NCI-H2081 treated with DMSO at 0.1 percent for 48 hours (cell line): ENCODE measurements at regions not wholly inside any gene's neighbourhood (a gene's known extent, or its start where the extent isn't known, plus 50 kb on each side); places are given as distances from the start of the nearest gene placed in this dataset.
A peak's percentile ranks its signal among the peaks of the same experiment; 100 is the strongest.

ENCODE experiments used
- DNase-seq: peaks from one replicate; lab custom pipeline; 2025; lab: John Stamatoyannopoulos, UW

DNA sequence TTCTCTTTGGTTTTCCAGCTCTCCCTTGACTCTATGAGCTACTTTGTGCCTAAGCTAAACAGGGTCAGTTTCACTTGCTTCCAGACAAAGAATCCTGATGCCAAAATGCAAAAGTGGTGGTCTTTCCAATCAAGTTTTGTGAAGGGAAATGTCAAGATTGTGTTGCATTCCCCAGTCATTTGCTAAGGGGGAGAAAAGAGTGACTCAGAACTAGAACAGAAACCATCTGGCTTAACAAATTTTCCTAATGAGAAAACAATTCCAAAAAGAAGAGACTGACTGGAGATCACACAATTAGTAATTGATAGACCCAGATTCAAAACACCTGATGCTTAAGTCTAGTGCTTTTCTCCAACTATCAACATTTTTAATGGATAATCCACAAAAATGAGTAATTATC, 235.1 kb upstream of the DIO2 start:
- DNase-seq = no peak

DNA sequence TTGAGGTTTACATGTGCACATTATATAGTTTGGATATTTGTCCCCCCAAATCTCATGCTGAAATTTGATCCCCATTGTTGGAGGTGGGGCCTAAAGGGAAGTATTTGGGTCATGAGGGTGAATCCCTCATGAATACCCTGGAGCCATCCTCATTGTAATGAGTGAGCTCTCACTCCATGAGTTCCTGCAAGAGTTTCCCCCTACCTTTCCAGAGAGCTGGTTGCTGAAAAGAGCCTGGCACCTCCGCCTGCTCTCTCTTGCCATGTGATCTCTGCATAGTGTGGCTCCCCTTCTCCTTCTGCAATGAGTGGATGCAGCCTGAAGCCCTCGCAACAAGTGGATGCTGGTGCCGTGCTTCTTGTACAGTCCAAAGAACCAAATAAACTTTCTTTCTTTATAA, 234.3 kb upstream of the DIO2 start:
- no peak for DNase-seq

DNA sequence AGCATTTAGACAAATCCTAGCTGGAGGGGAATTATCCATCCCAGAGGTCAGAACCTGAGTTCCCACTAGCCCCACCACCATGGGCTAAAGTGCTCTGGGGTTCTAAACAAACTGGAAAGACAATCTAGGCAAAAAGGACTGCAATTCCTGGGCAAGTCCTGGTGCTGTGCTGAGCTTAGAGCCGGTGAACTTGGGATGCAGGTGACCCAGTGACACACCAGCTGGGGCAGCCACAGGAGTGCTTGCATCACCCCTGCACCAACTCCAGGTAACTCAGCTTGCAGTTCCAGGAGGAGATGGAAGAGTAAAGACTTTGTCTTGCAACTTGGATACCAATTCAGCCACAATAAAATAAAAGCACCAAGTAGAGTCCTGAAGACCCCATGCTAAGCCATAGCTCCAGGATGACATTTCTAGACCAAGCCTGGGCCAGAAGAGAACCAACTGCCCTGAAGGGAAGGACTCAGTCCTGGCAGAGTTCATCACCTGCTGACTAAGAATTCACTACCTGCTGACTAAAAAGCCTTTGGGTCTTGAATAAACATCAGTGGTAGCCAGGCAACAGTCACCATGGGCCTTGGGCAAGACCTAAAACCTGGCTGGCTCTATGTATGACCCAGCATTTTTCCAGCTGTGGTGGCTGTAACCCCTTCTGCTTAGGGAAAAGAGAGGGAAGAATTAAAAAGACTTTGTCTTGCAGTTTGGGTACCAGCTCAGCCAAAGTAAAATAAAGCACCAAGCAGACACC, 223.4 kb upstream of the DIO2 start:
- no peak for DNase-seq

DNA sequence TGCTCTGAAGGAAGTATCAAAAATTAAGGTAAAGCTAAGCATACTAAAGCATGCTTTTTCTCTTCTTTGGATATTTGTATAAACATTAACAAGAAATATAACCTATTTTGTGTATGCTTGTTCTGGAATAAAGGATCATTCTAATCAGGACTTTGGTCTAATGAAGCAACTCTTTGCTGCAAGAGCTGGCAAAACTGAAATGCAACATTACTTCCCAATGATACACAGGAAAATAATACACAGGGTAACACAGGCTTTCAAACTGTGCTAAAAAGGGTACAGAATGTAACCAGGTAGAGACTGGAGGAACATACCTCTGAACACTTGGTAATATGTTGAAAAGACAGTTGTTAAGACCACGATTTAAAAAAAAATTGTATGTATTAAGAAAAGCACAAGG, 222.5 kb upstream of the DIO2 start:
- no peak for DNase-seq

DNA sequence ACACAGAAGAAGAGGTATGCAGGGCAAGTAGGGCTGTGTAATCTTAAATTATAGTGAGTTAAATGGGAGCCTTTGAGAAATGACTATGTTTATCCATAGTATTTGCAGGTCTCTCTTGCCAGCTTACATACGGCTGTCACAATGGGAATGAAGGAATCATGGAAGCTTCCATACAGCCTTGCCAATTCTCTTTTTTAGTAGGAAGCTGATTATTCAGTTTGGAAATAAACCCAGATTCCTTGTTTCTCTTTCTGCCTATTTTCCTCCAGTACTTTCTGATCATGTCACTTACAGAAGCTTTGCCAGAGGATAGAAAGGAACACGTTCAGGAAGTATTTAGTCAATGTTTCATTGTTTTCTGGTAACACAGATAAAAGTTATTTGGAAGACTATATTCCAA, 217.4 kb upstream of the DIO2 start:
- no peak for DNase-seq

DNA sequence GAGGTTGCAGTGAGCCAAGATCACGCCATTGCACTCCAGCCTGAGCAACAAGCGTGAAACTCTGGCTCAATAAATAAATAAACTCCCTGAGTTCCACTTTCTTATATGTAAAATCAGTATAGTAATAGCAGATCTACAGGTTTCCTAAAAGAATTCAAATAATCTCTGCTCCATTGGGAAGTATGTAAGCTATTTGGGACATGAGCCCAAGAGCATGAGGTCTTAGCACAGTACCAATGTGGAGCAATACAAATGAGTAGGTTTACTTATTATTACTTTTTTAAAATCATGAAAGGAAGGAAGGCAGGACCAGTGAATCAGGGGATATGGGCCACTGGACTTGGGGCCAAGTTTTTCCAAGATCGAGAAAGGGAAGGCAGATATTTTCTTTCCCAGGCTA, 216.9 kb upstream of the DIO2 start:
- no peak for DNase-seq

DNA sequence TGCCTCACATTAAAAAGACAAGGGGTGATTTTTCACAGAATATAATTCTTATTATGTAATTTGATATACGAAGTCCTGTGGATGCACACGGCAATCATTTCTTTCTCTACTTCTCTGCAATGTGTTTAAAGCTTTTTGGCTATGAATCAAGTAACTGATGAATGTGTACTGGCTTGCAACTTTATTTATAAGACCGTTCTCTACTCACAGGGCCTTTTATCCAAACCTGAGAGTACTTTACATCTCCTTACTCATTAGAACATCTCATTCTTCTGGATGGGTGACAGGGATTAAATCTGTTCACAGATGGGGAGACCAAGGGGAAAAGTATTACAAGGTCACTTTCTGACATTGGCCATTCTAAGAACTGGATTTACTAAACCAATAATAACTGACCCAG, 215.8 kb upstream of the DIO2 start:
- DNase-seq = no peak

DNA sequence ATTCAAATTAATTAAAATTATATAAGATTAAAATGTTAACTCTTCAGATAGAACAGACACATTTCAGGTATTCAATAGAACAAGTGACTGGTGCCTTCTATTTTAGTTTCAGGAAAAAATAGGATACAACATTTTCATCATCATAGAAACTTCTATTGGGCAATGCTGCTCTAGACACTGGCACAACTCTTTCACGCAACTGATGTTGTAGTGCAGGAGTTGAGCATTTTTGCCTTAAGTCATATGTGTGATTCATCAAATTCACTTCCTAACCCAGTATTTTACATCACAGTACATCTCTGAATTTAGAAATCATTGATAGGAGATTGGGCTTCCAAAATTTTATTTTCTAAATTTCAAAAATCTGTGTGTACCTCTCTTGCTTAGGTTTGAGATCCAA, 215.4 kb upstream of the DIO2 start:
- DNase-seq = no peak

DNA sequence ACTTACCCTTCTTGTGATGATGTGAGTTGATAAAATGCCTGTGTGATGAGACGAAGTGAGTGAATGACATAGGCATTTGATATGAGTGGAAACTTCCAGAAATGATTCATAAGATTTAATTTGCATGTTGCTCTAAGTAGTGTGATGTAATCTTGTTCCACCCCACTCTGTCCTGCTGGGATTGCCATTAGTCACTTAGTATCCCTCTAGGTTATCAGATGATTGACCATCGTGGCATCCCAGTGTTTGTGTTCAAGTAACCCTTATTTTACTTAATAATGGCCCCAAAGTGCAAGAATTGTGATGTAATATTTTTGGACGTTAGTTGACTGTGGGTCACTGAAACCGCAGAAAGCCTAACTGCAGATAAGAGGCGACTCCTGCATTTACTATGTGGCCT, 214.4 kb upstream of the DIO2 start:
- no peak for DNase-seq

DNA sequence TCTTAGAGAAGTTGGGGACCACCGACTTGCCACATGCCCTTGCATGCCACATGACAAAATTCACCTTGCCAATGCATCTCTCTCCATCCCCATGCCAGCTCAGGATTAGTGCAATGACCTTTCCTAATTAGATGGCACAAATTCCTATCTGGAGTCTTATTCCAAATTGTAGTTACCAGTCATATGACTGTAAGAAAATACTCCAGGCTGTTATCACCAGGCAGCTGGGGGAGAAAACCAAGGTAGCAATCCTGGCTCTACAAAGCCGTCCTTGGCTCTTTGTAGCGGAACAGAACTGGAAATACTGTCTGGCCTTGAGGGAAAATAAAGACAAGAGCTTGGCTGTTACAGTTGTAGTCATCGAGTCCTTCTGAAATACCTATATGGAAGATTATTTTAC, 208.5 kb upstream of the DIO2 start:
- DNase-seq = no peak

DNA sequence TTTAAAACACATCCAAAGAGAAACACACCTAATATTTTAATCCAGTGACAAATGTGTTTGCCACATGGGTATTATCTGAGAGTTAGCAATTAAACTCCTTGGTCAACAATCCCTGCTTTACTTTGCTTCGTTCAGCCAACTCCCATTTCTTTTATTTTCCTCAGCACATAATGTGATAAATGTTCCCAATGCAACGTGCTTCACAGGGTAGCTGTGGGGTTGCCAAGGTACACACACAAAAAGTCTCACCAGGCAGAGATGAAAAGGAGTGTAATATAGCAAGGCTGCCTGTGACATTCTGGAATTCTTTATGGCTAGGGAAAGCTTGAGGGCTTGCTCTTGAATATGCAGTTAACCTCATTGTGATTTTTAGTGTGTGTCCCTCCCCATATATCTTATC, 208.0 kb upstream of the DIO2 start:
- peak; percentile 93 for DNase-seq

DNA sequence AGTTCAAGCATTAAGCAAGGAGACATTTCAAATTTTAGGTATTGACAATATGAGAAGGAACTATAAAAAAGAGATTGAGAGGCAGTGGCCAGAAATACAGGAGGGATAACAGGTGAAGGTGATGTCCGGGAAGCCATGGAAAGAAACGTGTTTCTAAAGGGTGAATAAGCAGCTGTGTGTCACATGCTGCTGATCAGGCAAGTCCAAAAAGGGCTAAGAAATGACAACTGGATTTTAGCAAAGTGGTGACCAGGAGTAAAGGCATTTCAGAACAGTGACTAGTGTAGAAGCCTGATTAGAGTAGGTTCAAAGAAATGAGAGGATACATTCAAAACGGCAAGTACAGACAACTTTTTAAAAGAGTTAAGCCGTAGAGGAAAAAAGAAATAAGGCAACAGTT, 204.3 kb upstream of the DIO2 start:
- no peak for DNase-seq

DNA sequence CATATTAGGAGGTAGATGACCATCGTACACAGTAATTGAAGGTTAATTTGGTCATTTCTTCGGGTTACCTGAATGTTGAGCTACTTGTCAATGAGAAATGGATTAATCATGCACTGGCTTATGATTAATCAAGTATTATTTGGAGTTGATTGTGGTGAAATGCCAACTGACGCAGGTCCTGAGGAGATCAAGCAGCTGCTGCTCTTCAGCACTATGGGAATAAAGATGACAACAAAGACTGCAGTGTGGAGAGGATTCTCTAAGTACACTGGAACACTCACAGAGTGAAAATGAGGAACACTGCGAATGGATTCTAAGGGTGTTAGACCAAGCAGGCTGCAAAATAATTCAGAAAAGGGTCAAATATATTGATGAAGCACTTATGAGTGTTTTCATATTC, 202.8 kb upstream of the DIO2 start:
- DNase-seq = no peak

DNA sequence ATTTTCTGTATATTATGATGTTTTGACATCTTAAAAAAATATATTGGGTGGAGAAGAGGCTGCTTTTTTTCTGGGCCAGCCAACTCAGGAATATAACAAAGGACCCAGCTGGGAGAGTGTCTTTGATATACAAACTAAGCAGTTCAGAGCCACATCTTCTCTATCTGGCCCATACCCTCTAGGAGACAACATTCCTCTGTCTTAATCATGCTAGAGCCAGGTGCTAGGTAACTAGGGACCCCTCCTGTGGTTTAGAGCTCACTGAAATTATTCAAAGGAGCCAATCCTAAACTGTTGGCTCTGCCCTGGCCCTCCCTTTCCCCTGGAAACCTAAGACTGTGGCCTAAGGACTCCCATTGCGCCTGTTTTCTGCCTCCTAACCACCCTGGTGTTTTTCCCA, 193.1 kb upstream of the DIO2 start:
- no peak for DNase-seq

DNA sequence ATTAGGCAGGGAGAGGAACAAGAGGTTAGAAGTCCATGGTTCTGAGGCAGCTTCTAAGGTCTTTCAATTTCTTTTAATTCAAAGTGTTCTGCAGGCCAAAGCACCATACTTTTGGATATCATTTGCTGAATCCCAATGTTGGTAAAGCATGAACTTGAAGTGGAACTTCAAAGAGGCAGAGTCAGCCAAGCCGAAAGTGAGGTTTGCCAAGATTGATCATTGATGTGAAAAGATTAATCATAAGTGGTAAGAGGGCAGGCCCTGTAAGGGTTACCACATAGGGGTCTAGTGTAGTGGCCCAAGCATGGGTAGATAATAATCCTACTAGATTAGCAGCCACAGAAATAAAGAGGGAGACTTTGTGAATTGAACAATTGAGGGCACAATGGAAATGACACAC, 191.7 kb upstream of the DIO2 start:
- no peak for DNase-seq

DNA sequence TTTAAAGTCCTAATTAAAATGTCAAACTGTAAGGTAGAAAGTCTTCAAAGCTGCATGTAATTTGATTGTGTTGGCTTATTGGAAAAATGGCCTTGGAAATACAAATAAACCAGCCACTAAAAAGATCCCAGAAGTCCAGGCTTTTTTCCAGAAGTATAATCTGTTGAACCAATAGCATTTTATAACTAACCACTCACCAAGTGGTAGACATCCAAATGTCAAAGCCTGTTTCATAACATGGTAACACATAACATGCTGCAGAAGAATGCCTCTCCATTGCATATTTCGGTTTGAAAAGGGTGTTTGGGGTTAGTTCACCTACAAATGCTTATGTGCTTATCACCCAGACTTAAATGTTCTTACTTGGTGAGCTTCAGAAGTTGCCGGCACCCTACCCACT, 183.7 kb upstream of the DIO2 start:
- DNase-seq = no peak

DNA sequence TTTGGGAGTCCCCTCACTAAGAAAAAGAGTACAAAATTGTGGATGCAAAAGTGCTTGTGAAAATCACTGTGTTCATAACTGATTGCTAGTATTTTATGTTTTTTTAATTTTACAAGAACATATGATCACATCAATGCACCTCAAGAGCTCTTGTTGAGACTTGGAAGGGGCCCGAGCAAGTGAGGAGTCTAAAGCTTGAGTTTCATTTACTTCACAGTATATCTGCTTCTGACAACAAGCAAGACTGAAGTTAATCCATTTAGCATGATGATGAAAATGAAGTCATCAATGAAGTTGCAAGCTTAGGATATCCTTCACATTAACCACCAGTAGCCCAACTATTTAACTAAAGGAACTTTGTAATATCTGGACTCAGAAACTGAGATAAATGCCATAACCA, 182.5 kb upstream of the DIO2 start:
- no peak for DNase-seq

DNA sequence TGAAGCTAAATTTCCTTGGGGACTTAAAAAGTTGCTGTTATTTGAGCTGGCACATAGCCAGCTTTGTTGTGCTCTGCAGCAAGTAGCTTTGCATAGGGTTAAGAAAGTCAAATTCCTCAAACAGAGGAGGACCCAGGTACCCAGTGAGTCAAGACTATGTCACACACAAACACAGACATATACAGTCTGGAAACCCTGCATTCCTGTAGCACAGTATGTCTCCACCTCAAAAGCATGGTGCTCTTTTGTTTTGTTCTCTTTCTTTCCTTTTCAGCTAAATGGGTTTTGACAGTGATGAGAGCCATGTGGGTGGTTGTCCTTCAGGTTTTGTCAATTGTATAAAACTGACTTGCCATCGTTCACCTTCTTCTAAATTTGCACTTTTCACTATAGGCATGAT, 179.6 kb upstream of the DIO2 start:
- no peak for DNase-seq

DNA sequence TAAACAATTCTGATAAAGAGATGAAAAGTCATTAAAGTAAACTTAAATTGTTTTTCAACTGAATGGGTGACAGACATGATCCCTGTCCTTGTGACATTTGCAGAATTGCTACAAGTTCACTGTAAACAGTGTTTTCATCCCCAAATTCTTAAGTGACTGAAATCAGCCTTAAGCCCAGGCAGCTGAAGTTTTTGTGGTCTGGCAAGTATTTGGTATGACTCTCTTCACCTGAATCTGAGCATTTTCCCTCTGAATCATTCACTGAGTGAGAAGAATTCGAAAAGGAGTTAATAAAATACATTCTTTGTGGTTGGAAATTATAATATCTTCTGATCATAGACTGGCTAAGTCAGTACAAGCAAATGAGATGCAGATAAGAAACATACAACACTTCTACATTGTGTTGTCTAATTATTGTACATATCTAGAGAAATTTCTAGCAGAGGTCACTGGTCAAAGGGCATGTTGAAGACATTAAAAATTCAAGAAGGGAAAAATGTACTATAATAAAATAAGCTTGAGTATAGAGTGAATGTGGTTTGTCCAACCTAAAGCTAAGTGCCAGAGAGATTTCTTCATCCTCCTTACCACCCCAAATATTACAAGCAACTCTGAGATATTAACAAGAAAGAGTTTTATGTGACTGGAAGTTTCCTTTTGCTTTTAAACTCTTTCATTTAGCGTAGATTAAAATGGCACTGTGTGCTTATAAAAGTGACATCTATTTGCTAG, 177.8 kb upstream of the DIO2 start:
- no peak for DNase-seq

DNA sequence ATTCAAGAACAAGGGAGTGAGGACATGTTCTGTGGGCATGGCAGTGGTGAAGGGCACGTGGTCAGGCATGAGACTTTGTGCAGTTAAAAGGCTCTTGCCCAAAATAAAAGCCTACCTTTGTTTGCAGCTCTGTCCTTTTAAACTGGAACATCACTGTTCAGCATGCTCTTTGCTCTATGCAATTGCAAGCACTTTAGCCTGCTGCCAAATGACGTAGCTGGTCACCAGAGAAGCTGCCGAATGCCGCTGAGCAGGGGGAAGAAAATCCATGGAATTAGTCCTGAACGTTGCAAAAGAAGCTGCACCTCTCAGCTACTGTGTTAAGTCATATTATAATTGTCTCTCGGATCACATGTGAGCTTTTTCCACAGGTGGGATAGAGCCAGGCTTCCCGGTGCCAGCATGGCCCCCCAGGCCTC, 176.3 kb upstream of the DIO2 start:
- no peak for DNase-seq

DNA sequence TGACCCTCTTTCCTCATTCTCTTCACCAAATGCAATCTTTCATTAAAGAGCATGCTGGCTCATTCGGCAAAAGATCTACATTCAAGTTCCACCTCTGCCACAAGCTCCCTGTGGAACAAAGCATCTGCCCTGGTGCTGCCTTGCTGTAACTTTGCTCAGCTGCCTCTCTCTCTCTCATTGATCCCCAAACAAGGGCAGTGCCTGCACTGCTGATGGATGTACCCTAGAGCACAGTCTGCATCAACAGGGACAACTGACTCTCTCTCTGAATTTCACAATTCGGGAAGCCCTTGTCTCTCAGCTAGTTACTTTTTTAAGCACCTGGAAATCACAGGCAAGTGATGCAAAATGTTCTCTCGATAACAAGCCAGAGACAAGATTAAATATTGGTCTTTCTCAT, 174.0 kb upstream of the DIO2 start:
- no peak for DNase-seq

DNA sequence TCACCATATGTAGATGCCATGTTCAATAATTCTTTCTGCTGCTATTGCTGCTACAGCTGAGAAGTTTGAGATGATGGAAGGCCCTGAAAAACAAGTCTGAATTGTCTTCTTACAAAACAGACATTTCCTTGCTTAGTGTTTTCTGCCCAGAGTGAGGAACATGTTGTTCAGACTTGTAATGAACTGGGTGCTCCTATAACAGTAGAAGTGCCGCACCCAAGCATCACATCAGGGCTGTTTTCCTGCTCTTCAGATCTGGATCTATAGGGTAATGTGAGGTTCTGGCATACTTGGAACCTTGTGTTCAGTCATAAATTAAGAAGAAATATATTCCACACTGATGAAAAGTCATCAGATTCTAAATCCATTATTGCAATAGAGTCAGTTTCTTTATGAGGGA, 171.9 kb upstream of the DIO2 start:
- DNase-seq = no peak

DNA sequence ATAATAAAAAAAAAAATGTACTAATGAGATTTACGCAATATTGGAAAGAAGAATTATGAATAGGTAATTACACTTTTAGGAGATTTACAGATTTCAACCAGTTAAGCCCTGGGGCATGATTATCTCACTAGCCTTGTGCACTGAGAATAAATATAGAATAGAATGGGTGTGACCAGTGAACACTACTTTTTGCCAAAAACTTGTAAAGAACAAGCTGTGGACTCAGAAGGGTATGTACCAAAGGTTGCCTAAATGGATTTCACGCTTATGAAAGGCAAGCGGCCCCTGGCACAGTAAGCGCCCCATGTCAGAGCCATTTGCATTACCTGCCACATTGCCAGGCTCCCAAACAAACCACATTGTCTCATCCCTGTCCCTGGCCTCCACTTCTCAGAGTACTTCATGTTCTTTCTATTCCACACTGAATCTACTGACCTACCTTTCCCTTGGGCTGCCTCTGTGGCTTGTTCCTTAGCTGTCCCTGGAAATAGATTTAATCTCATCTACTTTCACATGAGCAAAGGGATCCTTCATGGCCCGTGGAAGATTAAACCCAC, 170.6 kb upstream of the DIO2 start:
- DNase-seq = no peak

DNA sequence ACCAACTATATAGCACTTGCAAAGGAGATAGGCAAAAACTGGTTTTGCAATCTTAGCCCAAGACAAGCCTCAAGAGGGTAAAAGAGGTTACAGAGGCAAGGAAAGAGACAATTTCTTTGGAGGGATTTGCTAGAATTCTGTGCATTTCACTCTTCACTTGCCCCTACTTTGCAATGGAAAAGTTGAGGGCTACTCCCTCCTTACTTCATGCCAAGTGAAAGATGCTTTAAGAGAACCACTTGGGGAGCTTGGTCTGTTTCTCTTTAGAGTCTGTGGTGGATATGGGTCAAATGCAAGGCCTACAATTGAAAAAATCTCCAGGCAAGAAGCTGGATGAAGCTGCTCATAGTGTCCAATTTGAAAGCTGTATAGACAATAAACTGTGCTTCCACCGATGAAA, 167.7 kb upstream of the DIO2 start:
- DNase-seq = no peak
